Amygdala (tissue), 56 donors: ENCODE measurements at regions not wholly inside any gene's neighbourhood (a gene's known extent, or its start where the extent isn't known, plus 50 kb on each side); places are given as distances from the start of the nearest gene placed in this dataset.

Source experiments
- DNase-seq, 56 donors: peaks; one replicate each; lab custom pipeline; 2025; lab: John Stamatoyannopoulos, UW

DNA sequence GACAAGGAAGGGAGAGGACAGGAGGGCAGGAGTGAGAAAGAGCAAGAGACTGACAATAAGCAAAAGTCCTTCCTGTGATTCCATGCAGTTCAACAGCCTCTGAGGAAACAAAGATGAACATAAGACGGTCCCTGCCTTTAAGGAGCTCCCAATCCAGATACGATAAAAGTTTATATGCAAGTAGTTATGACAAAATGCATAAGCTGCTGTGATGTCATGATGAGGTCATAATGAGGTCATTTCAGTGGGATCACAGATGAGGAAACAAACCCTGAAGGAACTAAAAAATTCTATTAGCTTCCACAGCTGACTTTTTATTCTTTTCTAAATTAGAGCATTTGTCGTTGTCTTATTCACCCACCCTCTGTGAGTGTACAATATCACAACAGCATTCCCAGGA lies 458.5 kb upstream of the ACVR2A start:
- no peak for DNase-seq

DNA sequence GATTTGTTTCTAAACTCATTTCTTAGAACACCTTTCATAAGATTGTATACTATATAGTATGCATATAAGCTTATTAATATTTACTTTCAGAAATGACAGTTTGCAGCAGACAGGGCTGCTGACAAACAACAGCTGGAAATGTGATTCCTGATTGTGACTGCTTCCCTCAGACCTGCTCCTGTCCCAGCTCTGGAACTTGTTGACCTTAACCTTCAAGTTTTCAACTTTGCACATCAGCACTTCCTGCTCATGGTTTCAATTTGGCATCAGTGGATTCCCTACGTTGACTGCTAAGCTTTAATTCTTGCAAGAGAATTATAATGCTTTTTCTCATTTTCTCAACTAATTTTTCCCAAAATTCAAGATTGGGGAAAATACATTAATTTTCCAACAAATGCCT lies 459.2 kb upstream of the ACVR2A start:
- DNase-seq: no peak

DNA sequence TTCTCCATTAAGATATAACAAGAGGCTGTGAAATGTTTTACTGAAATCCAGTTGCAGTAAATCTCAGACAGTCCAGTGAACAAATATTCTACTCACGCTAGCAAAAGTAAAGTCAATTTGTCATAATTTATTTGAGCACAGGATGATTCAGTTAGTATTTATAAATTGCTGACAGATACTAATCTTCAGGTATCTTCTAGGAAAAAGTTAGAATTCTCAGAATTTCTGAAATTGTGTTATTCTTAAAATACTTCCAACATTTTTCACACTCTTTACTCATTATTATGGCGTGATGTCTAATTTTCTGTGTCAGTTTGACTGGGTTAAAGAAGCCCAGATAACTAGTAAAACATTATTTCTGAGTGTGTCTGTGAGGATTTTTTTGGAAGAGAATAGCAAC lies 460.2 kb upstream of the ACVR2A start:
- DNase-seq: no peak

DNA sequence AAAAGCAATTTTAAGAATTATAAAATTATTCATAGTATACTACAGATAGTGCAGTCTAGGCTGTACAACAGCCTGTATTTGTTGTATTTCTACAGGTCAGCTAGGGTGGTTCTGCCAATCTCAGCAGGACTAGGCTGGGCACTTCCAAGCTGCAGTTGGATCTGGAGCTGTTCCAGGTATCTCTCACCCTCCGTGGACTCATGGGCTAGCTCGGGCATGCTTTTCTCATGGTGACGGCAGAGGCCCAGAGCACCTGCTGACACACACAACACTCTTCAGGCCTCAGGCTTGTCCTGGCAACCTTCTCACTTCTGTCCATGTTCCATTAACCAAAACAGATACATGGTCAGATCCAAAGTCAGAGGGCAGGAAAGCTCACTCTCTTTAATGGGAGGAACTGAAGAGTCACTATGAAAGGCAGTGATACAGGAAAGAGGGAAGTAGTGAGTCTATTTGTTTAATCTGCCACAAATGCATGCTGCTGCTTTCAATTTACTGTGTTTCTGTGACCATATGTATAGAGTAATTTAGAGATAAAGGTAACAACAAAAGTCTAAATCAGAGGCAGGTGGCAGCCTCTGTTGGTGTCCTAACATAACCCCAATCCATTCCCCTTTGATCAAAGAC lies 462.4 kb upstream of the ACVR2A start:
- no peak for DNase-seq

DNA sequence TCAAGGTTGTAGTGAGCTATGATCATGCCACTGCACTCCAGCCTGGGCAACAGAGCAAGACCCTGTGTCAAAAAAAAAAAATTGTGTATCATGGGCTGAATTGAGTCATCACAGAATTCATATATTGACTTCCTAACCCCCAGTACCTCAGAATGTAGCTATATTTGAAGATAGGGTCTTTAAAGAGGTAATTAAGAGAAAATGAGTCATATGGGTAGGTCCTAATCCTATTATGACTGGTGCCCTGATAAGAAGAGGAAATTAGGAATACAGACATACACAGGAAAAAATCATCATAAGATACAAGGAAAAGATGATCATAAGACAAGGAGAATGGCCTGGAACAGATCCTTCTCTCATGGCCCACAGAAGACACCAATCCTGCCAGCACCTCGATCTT lies 466.4 kb upstream of the ACVR2A start:
- DNase-seq: no peak

GRCh38 chr2:147375073-147375472 lies 469.8 kb upstream of the ACVR2A start:
- DNase-seq: no peak

- no peak for DNase-seq
Observed at GRCh38 chr2:147374423-147374811, 470.4 kb upstream of the ACVR2A start.

GRCh38 chr2:147373800-147374422 lies 470.9 kb upstream of the ACVR2A start:
- DNase-seq: no peak

DNA sequence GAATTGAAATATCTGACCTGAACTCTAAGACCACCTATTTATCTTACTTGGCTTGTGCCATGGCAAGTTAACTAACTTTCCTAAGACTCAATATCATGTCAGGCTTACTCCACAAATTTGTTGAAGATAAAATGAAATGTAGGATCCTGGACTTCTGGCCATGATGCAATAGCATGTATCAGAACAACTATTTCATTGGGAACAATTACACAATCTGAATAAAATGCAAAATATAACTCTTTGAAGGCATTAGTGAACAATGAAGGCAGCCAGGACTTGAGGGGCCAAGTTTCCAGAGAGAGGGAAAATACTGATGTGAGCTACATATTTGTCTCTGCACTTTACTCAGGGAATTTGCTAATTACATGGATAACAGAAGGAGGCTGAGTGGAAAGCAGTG lies 476.5 kb upstream of the ACVR2A start:
- DNase-seq: no peak

- no peak for DNase-seq
Observed at GRCh38 chr2:147366279-147366678, 478.6 kb upstream of the ACVR2A start.

DNA sequence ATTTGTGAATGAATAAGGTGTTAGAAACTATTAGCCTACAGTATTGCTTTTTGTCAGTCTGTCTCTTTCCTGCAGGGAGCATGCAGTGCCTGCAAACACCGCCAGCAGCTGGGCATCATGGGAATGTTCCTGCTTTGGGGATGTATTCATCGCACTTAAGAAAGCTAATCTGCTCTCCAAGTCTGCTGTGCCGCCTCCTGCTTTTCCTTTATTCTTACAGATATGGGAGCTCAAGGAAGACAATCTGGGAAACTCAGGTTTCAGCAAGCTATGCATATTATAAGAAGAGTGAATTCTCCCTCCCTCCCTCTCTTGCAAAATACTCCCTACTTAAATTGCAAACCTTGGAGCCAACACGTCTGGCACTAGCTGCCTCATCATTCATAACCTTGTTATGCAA lies 479.2 kb upstream of the ACVR2A start:
- DNase-seq: peak in 20 of 56 donors; percentile 1 to 44 (median 16)

GRCh38 chr2:147364597-147364996 lies 480.2 kb upstream of the ACVR2A start:
- no peak for DNase-seq

DNA sequence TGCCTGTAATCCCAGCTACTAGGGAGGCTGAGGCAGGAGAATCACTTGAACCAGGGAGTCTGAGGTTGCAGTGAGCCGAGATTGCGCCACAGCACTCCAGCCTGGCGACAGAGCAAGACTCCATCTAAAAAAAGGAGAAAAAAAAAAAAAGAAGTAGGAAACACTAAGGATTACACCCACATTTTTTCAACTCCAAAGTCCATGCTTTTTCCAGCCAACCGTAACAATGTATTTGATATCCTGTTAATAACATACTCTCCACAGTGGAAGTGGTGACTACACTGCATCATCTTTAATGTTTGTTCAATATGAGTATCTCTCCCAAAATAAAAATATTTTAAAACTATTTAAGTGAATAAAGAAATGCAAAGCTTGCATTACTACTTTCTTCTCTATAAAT lies 481.6 kb upstream of the ACVR2A start:
- DNase-seq: no peak

- no peak for DNase-seq
Observed at GRCh38 chr2:147358375-147358774, 486.5 kb upstream of the ACVR2A start.

- no peak for DNase-seq
Observed at GRCh38 chr2:147356157-147356556, 488.7 kb upstream of the ACVR2A start.

DNA sequence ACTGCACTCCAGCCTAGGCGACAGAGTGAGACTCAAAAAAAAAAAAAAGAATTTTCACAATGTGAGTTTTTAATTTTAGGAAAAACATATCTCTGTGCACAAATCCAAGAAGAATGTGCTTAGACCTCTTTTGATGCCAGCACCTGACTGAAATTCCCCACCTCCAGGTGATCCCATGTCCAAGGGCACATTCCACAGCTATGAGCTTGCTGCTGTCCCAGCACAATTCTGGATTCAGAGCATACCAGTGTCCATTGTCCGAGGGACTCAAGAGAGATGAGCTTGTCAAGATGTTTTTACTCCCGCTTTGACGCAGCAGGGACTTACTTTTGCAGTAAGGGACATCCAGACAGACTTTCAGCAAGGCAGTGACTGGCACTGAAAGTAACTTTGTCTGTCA lies 489.1 kb upstream of the ACVR2A start:
- DNase-seq: no peak

GRCh38 chr2:147353072-147353381 lies 491.8 kb upstream of the ACVR2A start:
- no peak for DNase-seq

- DNase-seq: no peak
Observed at GRCh38 chr2:147352264-147353071, 492.4 kb upstream of the ACVR2A start.

- peak in 10 of 56 donors; percentile 0 to 14 (median 4) for DNase-seq
Observed at GRCh38 chr2:147351784-147352183, 493.0 kb upstream of the ACVR2A start.

DNA sequence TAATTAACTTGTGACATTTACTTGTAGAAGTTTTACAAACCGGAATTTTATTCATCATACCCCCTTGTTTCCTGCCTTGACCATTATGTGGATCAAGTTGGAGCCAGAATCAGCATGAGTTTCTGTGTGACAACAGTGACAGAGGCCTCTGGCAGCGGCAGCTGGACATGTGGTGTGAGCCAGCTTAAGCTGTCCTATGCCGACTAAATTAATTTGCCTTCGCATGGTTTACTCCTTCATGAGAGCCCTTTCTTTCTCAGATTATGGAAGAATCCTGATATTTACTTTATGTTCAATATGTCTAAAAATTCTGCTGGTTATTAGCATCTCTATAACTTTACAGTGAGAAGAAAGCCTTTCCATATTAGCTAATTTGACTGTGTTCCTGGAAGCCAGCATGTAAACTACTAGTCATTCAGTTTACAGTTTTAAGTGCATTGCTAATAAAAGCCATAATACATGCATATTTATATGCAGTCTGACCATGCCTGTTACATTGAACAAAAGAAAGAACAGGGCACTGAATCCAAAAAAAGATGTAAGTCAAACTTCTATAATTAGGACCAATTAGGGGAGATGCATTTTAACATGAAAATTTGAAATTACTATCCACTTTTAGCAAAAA lies 495.8 kb upstream of the ACVR2A start:
- no peak for DNase-seq

- DNase-seq: no peak
Observed at GRCh38 chr2:147346142-147346541, 498.7 kb upstream of the ACVR2A start.

DNA sequence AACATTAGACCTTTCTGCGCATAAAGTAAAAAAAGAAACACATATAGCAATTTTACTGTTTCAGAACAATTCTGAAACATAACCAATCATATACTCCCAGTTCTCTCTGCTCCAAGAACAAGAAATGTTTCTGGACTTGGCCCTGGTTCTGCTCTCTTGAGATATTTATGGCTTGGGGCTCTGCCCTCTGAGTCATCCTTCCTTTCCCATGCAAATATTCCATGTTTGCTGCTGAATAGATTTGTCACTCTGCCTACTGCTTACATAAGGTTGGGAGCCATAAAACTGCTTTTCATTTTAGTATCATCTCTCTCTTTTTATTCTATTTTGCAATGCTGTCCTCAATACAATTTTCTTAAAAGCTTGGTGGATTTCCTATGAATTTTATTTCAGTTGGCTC lies 499.6 kb upstream of the ACVR2A start:
- no peak for DNase-seq
